ENCODE measurements at regions not wholly inside any gene's neighbourhood (a gene's known extent, or its start where the extent isn't known, plus 50 kb on each side); places are given as distances from the start of the nearest gene placed in this dataset.

GRCh38 chr12:127629066-127629820 is 637.7 kb upstream of the TMEM132C start:
- DNase-seq (ENCODE audit: low spot score) = no peak

GRCh38 chr12:127632461-127632860 is 634.5 kb upstream of the TMEM132C start:
- DNase-seq (ENCODE audit: low spot score) = no peak

- no peak for DNase-seq (ENCODE audit: low spot score)
These were observed 631.1 kb upstream of the TMEM132C start for GRCh38 chr12:127635838-127636237.

- no peak for DNase-seq (ENCODE audit: low spot score)
These were observed 630.1 kb upstream of the TMEM132C start for GRCh38 chr12:127636882-127637281.

GRCh38 chr12:127640181-127640886 is 626.6 kb upstream of the TMEM132C start:
- no peak for DNase-seq (ENCODE audit: low spot score)

- DNase-seq (ENCODE audit: low spot score) = no peak
These were observed 624.8 kb upstream of the TMEM132C start for GRCh38 chr12:127642208-127642607.

- no peak for DNase-seq (ENCODE audit: low spot score)
These were observed 618.6 kb upstream of the TMEM132C start for GRCh38 chr12:127648321-127648720.

- no peak for DNase-seq (ENCODE audit: low spot score)
These were observed 617.0 kb upstream of the TMEM132C start for GRCh38 chr12:127649961-127650360.

- DNase-seq (ENCODE audit: low spot score) = no peak
These were observed 616.3 kb upstream of the TMEM132C start for GRCh38 chr12:127650626-127651025.

- DNase-seq (ENCODE audit: low spot score) = no peak
These were observed 614.7 kb upstream of the TMEM132C start for GRCh38 chr12:127652281-127652680.

GRCh38 chr12:127654383-127654985 is 612.5 kb upstream of the TMEM132C start:
- DNase-seq (ENCODE audit: low spot score) = no peak

- DNase-seq (ENCODE audit: low spot score) = no peak
These were observed 611.3 kb upstream of the TMEM132C start for GRCh38 chr12:127655691-127656090.

- no peak for DNase-seq (ENCODE audit: low spot score)
These were observed 610.7 kb upstream of the TMEM132C start for GRCh38 chr12:127656266-127656665.

- DNase-seq (ENCODE audit: low spot score) = no peak
These were observed 609.9 kb upstream of the TMEM132C start for GRCh38 chr12:127657036-127657435.

GRCh38 chr12:127660961-127661360 is 606.0 kb upstream of the TMEM132C start:
- DNase-seq (ENCODE audit: low spot score) = no peak

GRCh38 chr12:127663716-127664115 is 603.3 kb upstream of the TMEM132C start:
- no peak for DNase-seq (ENCODE audit: low spot score)

- DNase-seq (ENCODE audit: low spot score) = no peak
These were observed 602.1 kb upstream of the TMEM132C start for GRCh38 chr12:127664901-127665300.

- no peak for DNase-seq (ENCODE audit: low spot score)
These were observed 599.8 kb upstream of the TMEM132C start for GRCh38 chr12:127667131-127667685.

GRCh38 chr12:127670294-127670693 is 596.7 kb upstream of the TMEM132C start:
- DNase-seq (ENCODE audit: low spot score) = no peak

GRCh38 chr12:127670796-127671195 is 596.2 kb upstream of the TMEM132C start:
- no peak for DNase-seq (ENCODE audit: low spot score)

- DNase-seq (ENCODE audit: low spot score) = no peak
These were observed 591.0 kb upstream of the TMEM132C start for GRCh38 chr12:127675936-127676335.

- DNase-seq (ENCODE audit: low spot score) = peak; percentile 76
These were observed 589.3 kb upstream of the TMEM132C start for GRCh38 chr12:127677537-127678131.
